Hepatocyte (in vitro differentiated cells): ENCODE measurements at regions not wholly inside any gene's neighbourhood (a gene's known extent, or its start where the extent isn't known, plus 50 kb on each side); places are given as distances from the start of the nearest gene placed in this dataset.

Source experiments
- EZH2 ChIP-seq: fragments of 200-600 bp; sonication (generic); IDR thresholded peaks from 2 replicates; pipeline ENCODE4 v1.6.1; 2016; ENCODE audit warnings: antibody characterized with exemption, mild to moderate bottlenecking, borderline replicate concordance
- TF ChIP-seq, protein P1 (sequence below): fragments of 200-600 bp; sonication (generic); IDR thresholded peaks from 2 replicates; pipeline ENCODE4 v1.5.1; 2016; ENCODE audit warnings: antibody characterized with exemption, mild to moderate bottlenecking; ENCODE audit not compliant: poor library complexity

- TF ChIP-seq, protein P1, sequence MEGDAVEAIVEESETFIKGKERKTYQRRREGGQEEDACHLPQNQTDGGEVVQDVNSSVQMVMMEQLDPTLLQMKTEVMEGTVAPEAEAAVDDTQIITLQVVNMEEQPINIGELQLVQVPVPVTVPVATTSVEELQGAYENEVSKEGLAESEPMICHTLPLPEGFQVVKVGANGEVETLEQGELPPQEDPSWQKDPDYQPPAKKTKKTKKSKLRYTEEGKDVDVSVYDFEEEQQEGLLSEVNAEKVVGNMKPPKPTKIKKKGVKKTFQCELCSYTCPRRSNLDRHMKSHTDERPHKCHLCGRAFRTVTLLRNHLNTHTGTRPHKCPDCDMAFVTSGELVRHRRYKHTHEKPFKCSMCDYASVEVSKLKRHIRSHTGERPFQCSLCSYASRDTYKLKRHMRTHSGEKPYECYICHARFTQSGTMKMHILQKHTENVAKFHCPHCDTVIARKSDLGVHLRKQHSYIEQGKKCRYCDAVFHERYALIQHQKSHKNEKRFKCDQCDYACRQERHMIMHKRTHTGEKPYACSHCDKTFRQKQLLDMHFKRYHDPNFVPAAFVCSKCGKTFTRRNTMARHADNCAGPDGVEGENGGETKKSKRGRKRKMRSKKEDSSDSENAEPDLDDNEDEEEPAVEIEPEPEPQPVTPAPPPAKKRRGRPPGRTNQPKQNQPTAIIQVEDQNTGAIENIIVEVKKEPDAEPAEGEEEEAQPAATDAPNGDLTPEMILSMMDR: no peak
- TF ChIP-seq EZH2: no peak
Observed at GRCh38 chr11:123354371-123354975, 75.6 kb upstream of the GRAMD1B start.
